Endothelial cell of umbilical vein (primary cell): ENCODE measurements at regions not wholly inside any gene's neighbourhood (a gene's known extent, or its start where the extent isn't known, plus 50 kb on each side); places are given as distances from the start of the nearest gene placed in this dataset.

Experiments
- BruUV-seq: library from RNA; stranded (reverse); fragments of 400-500 nt; replicated peaks from 2 replicates; lab custom pipeline; 2021; lab: Mats Ljungman, UMichigan
- CTCF ChIA-PET: fragments of 300-600, 350-600 bp; sonication (Branson Sonifier 250); formaldehyde crosslinking; loops from one replicate; lab custom pipeline; 2021; ENCODE audit warnings: antibody characterized with exemption, inconsistent platforms; lab: Charles Lee
- POLR2A ChIA-PET: fragments of 300-600, 350-600 bp; sonication (Branson Sonifier 250); formaldehyde crosslinking; loops from one replicate; lab custom pipeline; 2021; ENCODE audit warnings: antibody characterized with exemption, inconsistent platforms; lab: Charles Lee
- DNase-seq: peaks from one replicate; pipeline ENCODE4 v3.0.0-alpha.2; 2011; ENCODE audit warnings: low read depth, low spot score
- FAIRE-seq: peaks from 2 replicates; lab custom pipeline; 2011; peaks lifted over from hg19 to GRCh38; lab: Jason Lieb, UNC
- H2AFZ ChIP-seq: 2 replicates; pipeline ENCODE4 v1.6.0; 2012; ENCODE audit warnings: low read depth, low read length, control low read depth, inconsistent platforms
- H3K27ac ChIP-seq: 2 replicates; pipeline ENCODE4 v1.5.1; 2011; ENCODE audit warnings: low read depth, mild to moderate bottlenecking, control low read depth, low read length, moderate library complexity; ENCODE audit not compliant: insufficient read depth
- H3K27me3 ChIP-seq, 2 experiments: 2 replicates each; pipeline versions ENCODE4 v1.6.0 to v1.6.1; 2011; ENCODE audit warnings: low read length in 2 of 2, mixed read lengths in 1 of 2; ENCODE audit not compliant: control insufficient read depth in 2 of 2, insufficient read depth in 2 of 2
- H3K36me3 ChIP-seq, 2 experiments: 2 replicates in 1 of 2; 3 replicates in 1 of 2; pipeline ENCODE4 v1.5.1; 2011; ENCODE audit warnings: low read length in 2 of 2, mild to moderate bottlenecking in 1 of 2, moderate library complexity in 1 of 2; ENCODE audit not compliant: control insufficient read depth in 2 of 2, insufficient read depth in 2 of 2; ENCODE audit errors: extremely low read depth in 1 of 2
- H3K4me1 ChIP-seq: 3 replicates; pipeline ENCODE4 v1.5.1; 2011; ENCODE audit warnings: mild to moderate bottlenecking, low read length; ENCODE audit not compliant: control insufficient read depth, insufficient read depth; ENCODE audit errors: extremely low read depth
- H3K4me2 ChIP-seq: 2 replicates; pipeline ENCODE4 v1.6.1; 2011; ENCODE audit warnings: low read length, control low read depth, mixed read lengths; ENCODE audit not compliant: insufficient read depth
- H3K4me3 ChIP-seq, 3 experiments: fragments of 200-600 bp in 1 of 3; sonication (generic), shearing (Covaris generic) in 1 of 3; replicated peaks in 1 of 3; 2 replicates each; pipeline ENCODE4 v1.5.1; 2011 to 2016; ENCODE audit warnings: control low read depth in 3 of 3, low read length in 3 of 3, mild to moderate bottlenecking in 2 of 3, inconsistent platforms in 1 of 3, low read depth in 1 of 3, moderate library complexity in 1 of 3; ENCODE audit not compliant: insufficient read depth in 1 of 3
- H3K79me2 ChIP-seq: 2 replicates; pipeline ENCODE4 v1.6.0; 2012; ENCODE audit warnings: low read length, inconsistent platforms; ENCODE audit not compliant: control insufficient read depth, insufficient read depth
- H3K9ac ChIP-seq: replicated peaks from 2 replicates; pipeline ENCODE3; 2011; ENCODE audit warnings: low read length, control low read depth; ENCODE audit not compliant: insufficient read depth; ENCODE audit errors: extremely low read depth
- H3K9me1 ChIP-seq: replicated peaks from 3 replicates; pipeline ENCODE4 v1.6.0; 2011; ENCODE audit warnings: mild to moderate bottlenecking, low read length; ENCODE audit not compliant: control insufficient read depth, insufficient read depth; ENCODE audit errors: extremely low read depth
- H3K9me3 ChIP-seq: replicated peaks from 2 replicates; pipeline ENCODE4 v1.5.1; 2012; ENCODE audit warnings: low read length, inconsistent platforms; ENCODE audit not compliant: control insufficient read depth, insufficient read depth
- H4K20me1 ChIP-seq: replicated peaks from 2 replicates; pipeline ENCODE3; 2011; ENCODE audit warnings: mild to moderate bottlenecking, low read length; ENCODE audit not compliant: control insufficient read depth, insufficient read depth; ENCODE audit errors: extremely low read depth
- EZH2 ChIP-seq: IDR thresholded peaks from 2 replicates; pipeline ENCODE4 v1.6.1; 2012; ENCODE audit warnings: borderline replicate concordance, low read depth, mild to moderate bottlenecking, moderate library complexity, low read length, inconsistent platforms; ENCODE audit not compliant: severe bottlenecking
- FOS ChIP-seq: IDR thresholded peaks from 2 replicates; pipeline ENCODE4 v1.6.1; 2011; ENCODE audit warnings: mild to moderate bottlenecking, low read length, moderate library complexity, borderline replicate concordance; ENCODE audit not compliant: insufficient read depth
- GATA2 ChIP-seq: IDR thresholded peaks from 2 replicates; pipeline ENCODE4 v1.7.0; 2011; ENCODE audit warnings: low read depth, mild to moderate bottlenecking, moderate library complexity, mixed read lengths, low read length; ENCODE audit not compliant: insufficient read length, insufficient read depth
- JUN ChIP-seq: IDR thresholded peaks from 2 replicates; pipeline ENCODE4 v1.6.1; 2011; ENCODE audit warnings: borderline replicate concordance, low read depth; ENCODE audit not compliant: insufficient read length, insufficient read depth
- MYC ChIP-seq: IDR thresholded peaks from one replicate; pipeline ENCODE4 v1.6.1; 2011; ENCODE audit warnings: mild to moderate bottlenecking, low read depth, low read length
- POLR2A ChIP-seq: IDR thresholded peaks from 2 replicates; pipeline ENCODE4 v1.6.1; 2012; ENCODE audit warnings: low read depth, mild to moderate bottlenecking, control low read depth, low read length
- POLR2AphosphoS5 ChIP-seq: IDR thresholded peaks from 2 replicates; pipeline ENCODE4 v1.6.1; 2012; ENCODE audit warnings: low read depth, mild to moderate bottlenecking, control low read depth, low read length, moderate library complexity; ENCODE audit not compliant: insufficient read depth
- dilution Hi-C: fragments of 300-500 bp; cut with MboI; formaldehyde crosslinking; loops from one replicate; pipeline ENCODE4 v1.15.0; 2019; ENCODE audit warnings: low sequenced_read_pairs; ENCODE audit not compliant: extremely low pct_ligation_motif_present
- intact Hi-C: fragments of 100-400 bp; cut with micrococcal nuclease; formaldehyde crosslinking; loops from one replicate; pipeline ENCODE4 v1.10.0; 2022
- TF ChIP-seq, protein P1 (sequence below), 2 donors: IDR thresholded peaks; 1 replicate in 1 of 2; 2 replicates in 1 of 2; pipeline ENCODE4 v1.5.1; 2011; ENCODE audit warnings: low read length in 2 of 2, mild to moderate bottlenecking in 2 of 2, moderate library complexity in 2 of 2, control low read depth in 1 of 2, inconsistent platforms in 1 of 2, low read depth in 1 of 2; ENCODE audit not compliant: insufficient read depth in 1 of 2; ENCODE audit errors: extremely low read depth in 1 of 2
- TF ChIP-seq, protein P2 (sequence below): IDR thresholded peaks from 2 replicates; pipeline ENCODE4 v1.6.1; 2011; ENCODE audit not compliant: insufficient read depth, insufficient read length

DNA sequence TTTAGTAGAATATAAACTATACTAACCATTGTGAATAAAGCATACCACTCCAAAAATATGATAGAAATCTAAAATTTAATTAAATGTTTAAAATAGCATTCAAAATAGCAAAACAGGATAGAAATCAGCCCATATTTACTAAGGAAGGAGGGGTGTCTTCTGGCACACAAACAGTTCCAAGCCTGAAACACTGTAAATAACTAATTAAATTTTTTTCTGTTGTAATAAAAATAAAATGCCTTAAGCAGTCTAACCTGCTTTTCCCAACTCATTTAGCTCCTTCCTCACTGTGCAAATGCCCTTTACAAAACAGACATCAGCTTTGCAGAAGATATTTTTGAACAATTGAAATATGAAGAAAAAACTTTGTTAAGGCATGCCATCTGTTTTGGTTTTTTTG lies 707.1 kb upstream of the USP15 start:
- Histone ChIP-seq H4K20me1 (no peaks in the 10 kb centered on the region), H3K27me3 (no peaks in the 10 kb centered on the region), H3K4me3 (no peak overlapping the region), H3K79me2 (no peaks in the 10 kb centered on the region), H3K4me1 (no peaks in the 10 kb centered on the region), H3K36me3 (no peaks in the 10 kb centered on the region), H2AFZ (no peak overlapping the region), H3K4me2 (no peak overlapping the region), H3K9me1 (no peaks in the 10 kb centered on the region), H3K9me3 (peaks cover 5% of the 10 kb centered on the region), H3K27ac (no peak overlapping the region), H3K9ac (no peak overlapping the region)
- dilution Hi-C loops (no loop called here), intact Hi-C loops (no loop called here)
- DNase-seq, result no peak
- ChIA-PET POLR2A (no interaction called here), CTCF (no interaction called here)
- no peak for FAIRE-seq
- no TSS peak for BruUV-seq
- TF ChIP-seq EZH2, result no peak
- TF ChIP-seq, protein P1, sequence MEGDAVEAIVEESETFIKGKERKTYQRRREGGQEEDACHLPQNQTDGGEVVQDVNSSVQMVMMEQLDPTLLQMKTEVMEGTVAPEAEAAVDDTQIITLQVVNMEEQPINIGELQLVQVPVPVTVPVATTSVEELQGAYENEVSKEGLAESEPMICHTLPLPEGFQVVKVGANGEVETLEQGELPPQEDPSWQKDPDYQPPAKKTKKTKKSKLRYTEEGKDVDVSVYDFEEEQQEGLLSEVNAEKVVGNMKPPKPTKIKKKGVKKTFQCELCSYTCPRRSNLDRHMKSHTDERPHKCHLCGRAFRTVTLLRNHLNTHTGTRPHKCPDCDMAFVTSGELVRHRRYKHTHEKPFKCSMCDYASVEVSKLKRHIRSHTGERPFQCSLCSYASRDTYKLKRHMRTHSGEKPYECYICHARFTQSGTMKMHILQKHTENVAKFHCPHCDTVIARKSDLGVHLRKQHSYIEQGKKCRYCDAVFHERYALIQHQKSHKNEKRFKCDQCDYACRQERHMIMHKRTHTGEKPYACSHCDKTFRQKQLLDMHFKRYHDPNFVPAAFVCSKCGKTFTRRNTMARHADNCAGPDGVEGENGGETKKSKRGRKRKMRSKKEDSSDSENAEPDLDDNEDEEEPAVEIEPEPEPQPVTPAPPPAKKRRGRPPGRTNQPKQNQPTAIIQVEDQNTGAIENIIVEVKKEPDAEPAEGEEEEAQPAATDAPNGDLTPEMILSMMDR (IDR thresholded peaks at IDR 0.05; ENCODE audit: extremely low read depth in 1 of 2, insufficient read depth in 1 of 2, low read depth in 1 of 2, low read length in 2 of 2), result no peak
- no peak for TF ChIP-seq MYC
- TF ChIP-seq, protein P2, sequence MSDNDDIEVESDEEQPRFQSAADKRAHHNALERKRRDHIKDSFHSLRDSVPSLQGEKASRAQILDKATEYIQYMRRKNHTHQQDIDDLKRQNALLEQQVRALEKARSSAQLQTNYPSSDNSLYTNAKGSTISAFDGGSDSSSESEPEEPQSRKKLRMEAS, result no peak
- no peak for TF ChIP-seq FOS
- TF ChIP-seq POLR2AphosphoS5, result no peak
- no peak for TF ChIP-seq POLR2A
- no peak for TF ChIP-seq JUN
- TF ChIP-seq GATA2, result no peak
